GM21526 (cell line): ENCODE measurements at regions not wholly inside any gene's neighbourhood (a gene's known extent, or its start where the extent isn't known, plus 50 kb on each side); places are given as distances from the start of the nearest gene placed in this dataset.

Source experiments
- ATAC-seq: cut with Tn5 transposase; IDR thresholded peaks from one replicate; pipeline ENCODE4 v1.9.1; 2021; ENCODE audit warnings: moderate library complexity; ENCODE audit not compliant: unreplicated experiment, low FRiP score

DNA sequence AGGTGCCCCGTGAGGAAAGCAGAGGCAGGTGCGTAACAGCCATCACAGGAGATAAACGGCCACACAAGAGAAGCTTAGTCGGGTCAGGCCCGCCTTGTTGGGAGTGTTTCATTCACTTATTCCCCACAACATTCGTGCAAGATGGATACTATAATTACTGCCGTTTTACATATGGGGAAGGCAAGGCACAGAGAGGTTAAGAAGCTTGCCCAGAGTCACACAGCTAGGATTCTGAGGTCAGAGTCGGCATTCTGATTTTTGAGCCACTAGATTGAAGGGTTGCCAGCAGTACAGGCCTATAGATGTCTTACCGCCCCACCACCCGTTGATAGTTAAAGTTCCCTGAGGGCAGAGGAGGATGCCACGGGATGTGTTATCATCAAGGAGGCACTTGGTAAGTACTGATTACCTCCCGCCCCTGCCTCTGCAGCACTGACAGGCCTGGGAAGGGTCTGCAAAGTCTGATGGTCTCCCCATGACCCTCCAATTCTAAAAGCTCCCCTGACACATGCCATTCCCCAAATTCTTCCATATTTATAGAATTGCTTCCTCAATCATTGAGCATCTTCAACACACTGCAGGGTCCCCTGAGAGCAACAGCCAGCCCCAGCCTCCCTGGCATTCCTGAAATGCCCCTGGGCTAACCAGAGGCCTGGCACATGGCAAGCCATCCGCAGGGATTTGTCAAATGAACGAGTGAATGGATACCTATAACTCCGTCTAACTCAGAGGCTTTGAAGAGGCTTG is 74.7 kb upstream of the CLDN14 start:
- ATAC-seq, result no peak

DNA sequence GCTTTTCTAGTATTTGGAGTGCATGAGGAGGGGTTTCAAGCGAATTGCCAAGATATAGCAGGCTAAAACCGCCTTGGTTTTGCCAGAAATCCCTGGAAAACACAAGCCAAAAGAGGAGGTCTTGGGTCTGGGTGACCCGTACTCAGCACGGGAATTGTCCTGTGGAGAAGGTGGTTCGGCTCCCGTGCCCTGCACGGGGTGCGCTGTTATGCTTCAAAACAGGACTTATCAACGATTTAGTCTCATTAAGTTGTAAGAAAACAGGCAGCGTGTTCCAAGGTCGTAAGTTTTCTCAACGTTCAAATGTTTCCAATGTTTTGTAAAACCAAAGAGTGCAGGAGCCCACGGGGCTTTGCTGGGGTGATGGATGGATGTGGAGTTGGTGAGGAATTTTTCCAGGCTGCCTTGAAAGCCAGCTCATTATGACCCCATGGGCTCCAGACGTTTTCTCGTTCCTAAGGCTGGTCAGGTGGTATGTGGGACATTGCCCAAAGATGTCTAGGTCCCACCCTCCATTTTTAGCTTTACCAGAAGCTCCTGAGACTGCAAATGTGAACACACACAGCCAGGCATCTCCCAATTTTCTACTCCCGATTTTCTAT is 75.4 kb upstream of the CLDN14 start:
- ATAC-seq, result no peak

DNA sequence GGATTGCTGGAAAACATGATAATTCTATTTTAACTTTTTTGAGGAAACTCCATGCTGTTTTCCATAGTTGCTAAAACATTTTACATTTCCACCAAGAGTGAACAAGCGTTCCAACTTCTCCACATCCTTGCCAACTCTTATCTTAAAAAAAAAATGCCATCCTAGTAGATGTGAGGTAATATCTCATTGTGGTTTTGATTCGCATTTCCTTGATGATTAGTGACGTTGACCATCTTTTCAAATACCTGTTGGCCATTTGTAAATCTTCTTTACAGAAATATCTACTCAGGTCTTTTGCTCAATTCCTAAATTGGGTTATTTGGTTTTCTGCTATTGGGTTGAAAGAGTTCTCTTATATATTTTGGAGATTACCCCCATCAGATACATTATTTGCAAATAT is 77.4 kb upstream of the CLDN14 start:
- ATAC-seq, result no peak

DNA sequence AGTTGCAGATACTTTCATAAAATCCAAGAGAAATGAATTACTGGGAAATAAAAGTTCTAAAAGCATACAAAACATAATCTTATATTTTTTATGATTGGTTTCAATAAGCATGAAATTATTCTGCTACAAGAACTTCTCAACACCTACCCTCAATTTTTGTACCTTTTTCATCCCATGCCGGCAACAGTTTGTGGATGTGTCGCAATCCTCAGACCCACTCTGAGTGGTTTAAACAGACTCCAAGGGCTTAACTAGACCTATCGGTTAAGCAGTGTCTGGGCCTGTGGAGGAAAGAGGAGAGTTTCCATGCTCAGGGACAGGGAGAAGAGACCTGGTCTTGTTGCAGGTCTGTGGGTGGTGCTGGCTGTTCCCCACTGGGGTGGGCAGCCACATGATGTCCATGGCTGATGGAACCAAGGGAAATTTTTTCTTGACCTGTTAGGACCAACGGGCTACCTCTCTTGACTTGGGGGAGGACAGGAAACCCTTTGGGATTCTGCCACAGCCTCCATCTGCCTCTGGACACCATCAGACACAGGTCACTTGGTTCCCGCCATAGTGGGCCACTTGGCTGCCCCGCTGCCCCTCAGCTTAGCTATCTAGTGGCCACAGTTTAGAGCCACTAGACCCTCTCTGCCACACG is 81.1 kb upstream of the CLDN14 start:
- no peak for ATAC-seq

DNA sequence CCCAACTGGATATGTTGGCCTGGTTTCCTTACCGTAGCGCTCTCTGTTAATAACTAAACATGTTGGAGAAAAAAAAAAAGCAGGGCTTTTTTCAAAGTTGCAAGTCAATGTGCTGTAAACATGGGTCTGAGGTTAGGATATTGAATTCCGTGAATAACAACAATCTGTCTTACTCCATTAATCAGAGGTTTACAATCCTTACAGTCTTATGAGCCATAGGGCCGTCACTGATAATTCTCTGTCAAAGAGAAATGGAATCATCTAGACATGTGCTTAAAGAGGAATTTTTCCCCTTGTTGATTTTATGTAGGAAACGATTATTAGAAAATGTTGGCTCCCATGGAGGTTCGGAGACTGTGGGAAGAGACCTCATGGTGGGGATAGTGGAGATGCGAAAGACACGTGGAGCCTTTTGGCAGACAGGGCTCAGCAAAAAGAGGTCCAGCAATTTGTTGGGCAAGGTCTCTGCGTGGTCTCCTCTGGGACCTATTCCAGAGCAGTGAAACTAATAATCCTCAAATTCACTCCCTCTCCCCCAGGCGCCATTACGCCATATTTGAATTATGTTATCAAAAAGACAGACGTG is 83.5 kb upstream of the CLDN14 start:
- no peak for ATAC-seq

DNA sequence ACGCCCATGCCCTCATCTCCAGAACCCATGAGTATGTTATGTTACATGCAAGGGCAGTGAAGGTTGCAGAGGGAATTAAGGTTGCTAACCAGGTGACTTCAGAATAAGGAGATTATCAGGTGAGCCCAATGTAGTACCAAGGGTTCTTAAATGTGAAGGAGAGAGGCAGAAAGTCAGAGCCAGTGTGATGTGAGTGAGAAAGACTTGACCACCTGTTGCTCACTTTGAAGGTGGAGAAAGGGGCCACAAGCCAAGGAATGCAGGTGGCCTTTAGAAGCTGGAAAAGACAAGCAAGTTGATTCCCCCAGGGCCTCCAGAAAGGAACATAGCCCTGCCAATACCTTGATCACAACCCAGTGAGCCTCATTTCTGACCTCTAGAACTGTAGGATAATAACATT is 84.7 kb upstream of the CLDN14 start:
- no peak for ATAC-seq

DNA sequence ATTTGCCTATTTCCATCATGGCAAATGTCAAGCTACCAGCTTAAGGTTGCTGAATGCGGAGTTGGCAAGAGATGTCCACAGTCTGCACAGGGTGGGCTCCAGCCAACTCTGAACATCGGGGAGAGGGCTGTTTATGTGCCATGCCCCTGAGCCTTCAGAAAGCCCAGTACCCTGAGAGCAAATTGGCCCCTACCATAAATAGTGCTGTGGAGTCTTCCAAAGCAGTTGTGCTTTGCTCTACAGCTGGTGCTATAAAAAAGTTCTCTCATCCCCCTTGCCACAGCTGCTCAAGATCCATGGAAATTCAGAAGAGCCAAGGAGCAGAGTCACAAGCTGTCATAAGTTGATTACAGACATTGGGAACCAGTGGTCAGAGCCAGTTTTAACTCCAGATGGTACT is 85.6 kb upstream of the CLDN14 start:
- ATAC-seq, result no peak

DNA sequence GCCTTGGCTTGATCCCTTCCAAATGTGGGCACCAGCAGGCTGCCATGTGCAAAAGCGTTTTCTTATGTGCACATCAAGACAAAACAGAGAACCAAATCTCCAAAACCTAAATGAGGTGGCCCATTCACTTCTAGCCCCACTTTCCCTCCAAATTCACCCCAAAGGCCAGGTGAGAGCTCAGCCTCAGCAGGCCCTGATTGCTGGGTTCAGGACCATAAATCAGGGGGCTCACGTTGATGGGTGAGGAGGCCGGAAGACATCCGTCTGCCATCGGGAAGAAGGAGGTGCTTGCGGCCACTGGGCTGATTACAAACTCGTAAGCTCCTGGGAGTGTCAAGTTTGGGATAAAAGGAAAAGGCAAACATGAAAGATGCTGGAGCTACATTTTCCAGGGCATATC is 86.7 kb upstream of the CLDN14 start:
- ATAC-seq, result no peak

DNA sequence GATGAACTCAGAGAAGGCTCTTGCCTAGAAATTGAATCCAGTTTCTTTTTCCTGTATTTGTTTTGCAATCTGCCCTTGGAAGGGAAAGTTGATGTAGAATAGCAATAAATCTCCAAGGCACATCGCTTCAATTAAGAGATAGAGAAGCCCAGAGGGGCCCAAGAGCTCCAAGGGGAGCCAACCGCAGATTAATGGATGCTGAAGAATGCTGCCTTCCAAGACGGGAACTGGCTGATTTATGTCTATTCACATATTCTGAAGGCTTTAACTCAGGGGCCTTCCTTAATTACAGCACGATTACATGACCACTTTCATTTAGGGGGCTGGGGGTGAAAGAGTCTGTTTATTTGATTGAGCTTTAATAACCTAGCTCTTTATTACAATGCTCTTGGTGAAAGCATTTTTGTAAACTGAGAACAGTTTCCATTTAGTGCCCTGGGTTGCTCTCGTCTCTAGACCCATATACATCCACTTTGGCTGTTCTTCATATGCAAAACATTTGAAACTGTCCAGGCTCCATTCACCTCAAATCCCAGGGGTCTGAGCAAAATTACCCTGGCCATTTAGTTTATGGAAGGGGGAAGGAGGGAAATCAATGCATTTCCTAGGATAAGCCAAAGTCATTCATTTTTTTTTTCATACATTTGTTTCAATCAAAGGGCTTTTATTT is 87.4 kb upstream of the CLDN14 start:
- no peak for ATAC-seq

DNA sequence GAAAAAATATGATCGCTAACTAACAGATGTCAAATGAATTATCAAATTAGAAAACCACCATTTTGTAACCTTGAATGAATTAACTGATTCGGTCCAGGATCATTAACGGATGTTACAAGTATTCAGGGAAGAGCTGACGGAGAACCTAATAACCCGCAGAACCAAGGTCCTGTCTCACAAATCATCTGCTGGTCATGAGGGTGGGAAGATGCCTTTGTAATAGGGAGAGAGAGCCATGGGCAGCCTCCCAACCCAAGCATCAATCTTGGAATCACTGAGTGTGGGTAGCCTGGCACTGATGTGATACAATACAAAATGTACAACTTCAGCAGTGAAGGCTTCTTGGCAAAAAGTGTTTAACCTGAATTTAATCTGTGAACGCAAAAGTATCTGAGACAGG is 89.6 kb upstream of the CLDN14 start:
- ATAC-seq, result no peak

DNA sequence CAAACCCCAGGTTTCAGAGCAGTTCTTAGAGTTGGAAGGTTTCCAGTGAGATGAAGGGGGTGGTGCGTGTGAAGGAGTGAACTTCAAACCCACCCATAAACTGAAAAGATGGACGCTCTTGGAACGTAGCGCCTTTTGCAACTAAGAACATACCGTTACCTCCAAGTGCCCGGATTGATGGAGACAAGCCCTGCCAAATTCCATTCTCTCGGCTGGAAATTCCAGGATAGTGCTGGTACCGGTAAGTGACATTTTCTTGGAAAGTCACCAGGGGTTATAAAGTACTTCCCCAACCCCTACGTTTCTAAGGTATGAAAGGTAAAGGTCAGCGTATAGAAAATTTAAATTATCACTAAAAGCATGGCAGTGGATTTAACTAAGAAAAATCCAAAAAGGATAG is 91.6 kb upstream of the CLDN14 start:
- ATAC-seq, result no peak

DNA sequence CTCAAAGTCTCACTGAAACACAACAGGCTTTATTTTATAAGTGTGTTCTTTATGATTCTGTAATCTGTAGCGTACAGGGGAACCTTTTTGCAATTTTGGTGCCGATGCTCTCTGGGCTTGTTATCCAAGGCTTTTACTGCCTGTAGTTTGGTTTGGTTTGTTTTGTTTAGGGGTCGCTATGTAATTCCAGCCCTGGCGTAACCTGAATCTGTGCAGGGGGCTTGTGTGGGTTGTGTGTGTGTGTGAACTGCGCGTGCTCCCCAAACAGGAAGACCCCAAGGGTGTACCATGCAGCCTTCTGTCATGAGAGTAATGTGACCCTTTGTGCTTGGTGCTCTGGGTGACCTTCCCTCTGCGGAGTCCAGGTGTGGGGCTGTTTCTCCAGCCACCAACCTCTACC is 92.1 kb upstream of the CLDN14 start:
- no peak for ATAC-seq

DNA sequence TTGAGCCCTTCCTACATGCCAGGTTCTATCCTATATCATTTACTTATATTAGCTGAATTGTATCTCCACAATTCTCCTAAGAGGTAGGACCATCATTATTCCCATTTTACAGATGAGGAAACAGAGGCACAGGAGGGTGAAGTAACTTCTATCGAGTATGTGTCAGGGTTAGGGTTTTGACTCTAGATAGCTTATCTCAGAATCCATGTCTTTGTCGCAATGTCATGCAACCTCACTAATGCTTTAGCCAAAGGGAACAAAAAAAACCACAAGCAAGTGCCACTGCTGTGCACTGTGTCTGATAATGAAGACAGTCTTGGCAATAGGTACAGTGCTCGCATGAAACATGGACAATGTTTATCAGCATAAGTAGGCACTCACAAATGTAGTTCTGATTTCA is 95.4 kb upstream of the CLDN14 start:
- no peak for ATAC-seq

DNA sequence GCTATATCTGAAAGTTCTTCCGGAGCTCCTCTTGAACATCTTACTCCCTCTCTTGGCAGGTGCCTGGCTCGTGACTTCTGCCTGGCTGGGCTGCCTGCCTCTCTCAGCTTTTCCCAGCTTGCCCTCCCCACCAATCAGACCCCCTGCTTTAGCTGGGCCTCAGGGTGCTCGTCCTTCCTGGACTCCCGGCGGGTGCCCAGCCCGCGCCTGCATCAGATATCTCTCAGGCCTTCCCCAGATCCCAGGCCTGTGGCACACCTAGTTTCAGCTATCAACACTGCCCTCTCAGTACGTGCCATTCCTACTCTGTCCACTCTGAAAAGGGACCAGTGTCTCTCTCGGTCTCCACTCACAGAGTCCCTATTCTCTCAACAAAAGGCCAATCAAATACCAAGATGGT is 96.5 kb upstream of the CLDN14 start:
- ATAC-seq, result no peak

DNA sequence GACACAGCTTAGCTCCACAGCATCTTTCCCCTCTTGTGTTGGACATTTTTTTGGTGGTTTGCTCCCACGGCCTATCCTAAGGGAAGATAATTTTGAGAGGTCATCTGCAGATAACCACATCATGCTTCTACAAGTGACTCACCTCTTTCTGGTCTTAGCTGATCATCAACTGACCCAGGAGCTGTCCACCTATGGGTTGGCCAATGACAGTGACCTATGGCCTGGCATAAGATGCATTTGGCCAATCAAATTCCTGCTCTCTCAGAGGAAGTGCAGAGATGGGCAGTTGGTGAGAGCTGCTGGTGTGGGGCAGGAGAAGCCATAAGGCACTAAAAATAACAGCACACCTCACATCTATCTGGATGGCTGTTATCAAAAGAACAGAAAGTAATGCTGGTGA is 100.0 kb upstream of the CLDN14 start:
- no peak for ATAC-seq

DNA sequence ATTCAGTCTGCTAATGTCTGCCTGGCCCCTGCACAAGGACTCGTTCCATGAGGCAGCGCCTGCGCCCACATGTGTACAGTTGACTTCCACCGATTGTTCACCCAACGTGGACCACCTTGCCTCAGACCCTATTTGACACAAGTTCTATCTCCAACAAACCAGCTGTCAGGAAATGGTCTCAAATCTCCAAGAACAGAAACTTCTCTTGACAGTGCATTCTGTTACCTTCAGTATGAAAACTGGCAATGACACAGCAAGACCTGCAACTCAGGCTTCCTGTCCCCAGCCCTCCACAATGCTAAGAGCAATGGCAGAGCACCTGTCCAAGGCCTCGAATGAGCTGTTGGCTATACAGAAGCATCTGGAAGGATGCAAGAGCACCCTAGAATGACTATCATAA is 102.3 kb upstream of the CLDN14 start:
- ATAC-seq, result no peak

DNA sequence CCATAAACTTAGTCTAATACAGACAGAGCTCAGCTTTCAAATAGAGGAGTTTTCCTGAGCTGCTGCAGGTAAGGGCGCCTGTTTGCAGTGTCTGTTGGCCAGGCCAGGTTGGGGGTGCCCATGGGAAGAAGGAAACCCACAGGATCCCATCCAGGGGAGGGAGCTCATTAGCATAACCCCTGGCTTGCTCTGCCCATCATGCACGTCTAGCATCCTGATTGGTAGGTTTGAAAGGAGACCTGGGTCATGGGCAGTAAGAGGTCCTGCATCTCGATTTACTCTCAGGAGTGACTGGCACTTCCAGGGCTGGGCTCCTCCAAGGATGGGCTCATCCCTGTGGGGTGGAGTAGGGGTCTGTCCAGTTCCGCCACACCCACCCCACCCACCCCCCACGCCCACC is 103.7 kb upstream of the CLDN14 start:
- ATAC-seq, result no peak

DNA sequence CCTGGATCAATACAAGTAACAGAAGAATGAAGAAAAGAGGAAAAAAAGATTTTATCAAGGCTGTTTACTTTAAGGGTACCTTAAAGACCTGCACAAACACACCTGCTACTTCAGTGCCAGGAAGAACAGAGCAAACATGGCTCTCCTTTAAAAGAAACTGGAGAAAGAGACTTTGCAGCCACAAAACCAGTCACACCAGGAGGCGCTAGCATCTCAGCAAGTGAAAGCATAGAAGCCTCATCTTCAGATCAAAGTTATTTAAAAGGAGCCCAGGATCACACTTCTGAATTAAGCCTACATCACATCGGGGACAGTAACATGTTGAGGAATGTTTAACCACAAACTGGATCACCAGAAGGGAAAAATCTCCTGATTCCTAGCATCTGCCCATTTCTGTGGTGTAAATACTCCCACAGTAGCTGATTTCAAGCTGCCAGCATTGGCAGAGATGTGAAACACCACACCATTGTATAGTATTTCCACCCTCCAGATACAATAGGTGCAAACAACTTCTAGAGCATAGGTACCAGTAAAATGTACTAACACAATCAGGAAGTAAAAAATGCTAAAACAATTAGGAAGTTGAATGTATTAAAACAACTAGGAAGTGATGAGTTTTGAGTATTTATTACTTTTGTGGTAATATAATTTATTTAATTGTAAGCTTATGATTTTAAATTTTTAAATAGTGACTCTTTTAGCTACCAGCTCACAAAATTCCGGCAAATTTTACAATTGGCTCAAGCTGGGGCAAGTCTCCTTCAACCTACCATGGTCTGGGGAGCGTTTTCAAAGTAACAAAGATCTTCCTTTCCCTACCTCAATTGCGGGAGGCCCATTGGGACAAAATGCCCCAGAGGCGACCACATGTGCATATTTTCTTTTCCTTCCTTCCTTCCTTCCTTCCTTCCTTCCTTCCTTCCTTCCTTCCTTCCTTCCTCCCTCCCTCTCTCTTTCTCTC is 105.3 kb upstream of the CLDN14 start:
- no peak for ATAC-seq

DNA sequence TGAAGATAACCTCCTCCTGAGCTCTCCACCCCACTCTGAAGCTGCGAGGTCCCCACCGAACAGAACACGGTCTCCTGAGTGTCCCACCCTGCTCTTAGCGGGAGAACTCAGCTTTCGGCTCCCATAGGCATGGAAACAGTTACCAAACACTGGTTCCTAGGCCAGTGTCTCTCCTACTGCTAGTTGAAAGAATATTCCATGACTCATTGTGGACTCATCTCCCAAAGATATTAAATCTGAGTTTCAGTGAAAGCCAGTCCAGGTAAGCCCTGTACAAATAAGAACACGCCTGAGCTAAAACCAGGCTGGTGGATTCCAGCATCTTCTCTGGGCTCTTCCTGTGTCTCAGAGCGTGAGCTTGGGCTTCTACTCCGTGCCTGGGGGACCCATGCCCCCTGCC is 107.5 kb upstream of the CLDN14 start:
- no peak for ATAC-seq

DNA sequence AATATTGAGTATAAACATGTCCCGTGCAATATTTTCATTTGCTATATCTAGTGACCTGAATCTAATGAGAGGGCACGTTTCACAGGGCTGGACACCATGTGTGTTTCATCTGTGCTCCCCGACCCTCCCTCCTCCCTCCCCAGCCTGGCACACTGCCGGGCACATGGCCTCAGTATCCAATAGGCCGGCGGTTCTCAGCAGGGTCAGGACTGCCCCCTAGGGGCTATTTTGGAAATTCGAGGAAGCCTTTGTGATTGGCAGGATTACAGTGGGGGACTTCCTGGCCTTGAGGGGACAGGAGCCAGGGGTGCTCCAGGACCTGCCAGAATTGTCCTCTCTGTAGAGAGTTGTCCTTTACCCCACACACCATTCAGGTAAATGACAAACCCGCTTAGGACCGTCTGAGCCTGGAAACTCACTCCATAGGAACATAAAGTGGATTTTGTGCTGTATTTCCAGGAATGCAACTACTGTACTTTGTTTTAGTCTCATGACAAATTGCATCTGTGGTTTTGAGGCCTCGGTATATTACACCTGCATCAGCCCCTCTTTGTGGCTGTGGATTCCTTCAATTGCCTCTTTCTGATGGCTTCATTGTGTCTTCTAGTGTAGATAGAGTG is 109.5 kb upstream of the SIM2 start:
- no peak for ATAC-seq
